GM21390 (cell line): ENCODE measurements at regions not wholly inside any gene's neighbourhood (a gene's known extent, or its start where the extent isn't known, plus 50 kb on each side); places are given as distances from the start of the nearest gene placed in this dataset.

ENCODE experiments used
- ATAC-seq: cut with Tn5 transposase; IDR thresholded peaks from one replicate; pipeline ENCODE4 v1.9.1; 2021; ENCODE audit not compliant: unreplicated experiment

DNA sequence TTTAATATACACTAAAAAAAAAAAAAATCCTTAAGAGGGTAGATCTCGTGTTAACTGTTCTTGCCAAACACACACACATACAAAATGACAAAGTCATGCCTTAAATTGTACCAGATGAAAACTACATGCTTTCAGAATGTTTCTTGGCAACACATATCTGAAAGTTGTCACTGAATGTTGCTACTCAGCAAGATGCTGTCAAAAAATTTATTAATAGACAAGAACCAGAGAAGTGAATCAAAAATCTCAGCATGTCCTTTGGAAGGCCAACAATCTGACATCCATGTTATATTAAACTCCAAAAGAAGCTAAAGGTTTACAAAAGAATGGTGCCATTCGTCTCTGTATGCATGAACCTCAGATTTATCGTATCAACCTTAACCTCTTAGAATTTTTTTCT is 1746.2 kb upstream of the PRR20A start:
- ATAC-seq: no peak

DNA sequence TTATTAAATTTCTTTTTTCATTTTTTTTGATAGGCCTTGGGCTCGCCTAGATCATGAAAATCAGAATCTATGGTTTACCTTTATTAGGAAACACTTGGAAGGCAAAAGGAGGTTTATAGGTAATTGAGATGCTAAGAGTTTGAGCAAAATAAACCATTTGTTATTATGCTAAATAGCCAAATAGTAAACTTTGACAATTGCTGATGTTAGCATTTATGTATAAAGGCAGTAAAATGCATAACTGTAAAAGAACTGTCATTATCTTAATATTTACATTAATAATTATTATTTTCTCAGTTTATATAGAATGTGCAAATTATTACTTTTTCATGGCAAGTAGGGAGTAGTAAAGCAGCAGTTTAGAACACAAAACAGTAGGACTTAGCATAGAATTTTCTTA is 1737.8 kb upstream of the PRR20A start:
- no peak for ATAC-seq

DNA sequence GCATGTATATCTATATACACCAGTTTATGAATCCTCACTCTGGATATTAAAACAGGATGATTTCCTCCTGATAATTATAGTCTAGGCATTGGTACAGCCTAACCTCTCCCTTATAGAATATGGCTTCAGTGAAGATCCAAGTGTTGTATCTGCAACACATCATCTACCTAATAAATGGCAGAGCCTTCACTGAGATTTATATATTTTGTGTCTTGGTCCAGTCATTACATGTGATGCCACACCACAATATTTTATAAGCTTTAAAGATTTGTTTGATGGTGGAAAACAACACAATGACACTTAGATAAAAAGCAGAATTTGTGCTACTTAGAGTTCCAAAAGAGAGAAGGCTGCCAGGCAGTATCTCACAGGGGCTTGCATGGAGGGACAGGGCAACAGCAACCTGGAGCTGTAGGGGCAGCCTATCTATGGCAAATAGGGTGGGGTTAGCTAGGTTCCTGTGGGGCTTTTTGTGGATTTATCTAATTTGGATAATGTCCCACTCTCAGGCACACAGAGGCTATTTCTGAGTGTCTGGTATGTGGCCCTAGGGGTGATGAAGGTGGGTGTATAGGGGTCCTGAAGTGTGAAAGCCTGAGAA is 1736.7 kb upstream of the PRR20A start:
- no peak for ATAC-seq

DNA sequence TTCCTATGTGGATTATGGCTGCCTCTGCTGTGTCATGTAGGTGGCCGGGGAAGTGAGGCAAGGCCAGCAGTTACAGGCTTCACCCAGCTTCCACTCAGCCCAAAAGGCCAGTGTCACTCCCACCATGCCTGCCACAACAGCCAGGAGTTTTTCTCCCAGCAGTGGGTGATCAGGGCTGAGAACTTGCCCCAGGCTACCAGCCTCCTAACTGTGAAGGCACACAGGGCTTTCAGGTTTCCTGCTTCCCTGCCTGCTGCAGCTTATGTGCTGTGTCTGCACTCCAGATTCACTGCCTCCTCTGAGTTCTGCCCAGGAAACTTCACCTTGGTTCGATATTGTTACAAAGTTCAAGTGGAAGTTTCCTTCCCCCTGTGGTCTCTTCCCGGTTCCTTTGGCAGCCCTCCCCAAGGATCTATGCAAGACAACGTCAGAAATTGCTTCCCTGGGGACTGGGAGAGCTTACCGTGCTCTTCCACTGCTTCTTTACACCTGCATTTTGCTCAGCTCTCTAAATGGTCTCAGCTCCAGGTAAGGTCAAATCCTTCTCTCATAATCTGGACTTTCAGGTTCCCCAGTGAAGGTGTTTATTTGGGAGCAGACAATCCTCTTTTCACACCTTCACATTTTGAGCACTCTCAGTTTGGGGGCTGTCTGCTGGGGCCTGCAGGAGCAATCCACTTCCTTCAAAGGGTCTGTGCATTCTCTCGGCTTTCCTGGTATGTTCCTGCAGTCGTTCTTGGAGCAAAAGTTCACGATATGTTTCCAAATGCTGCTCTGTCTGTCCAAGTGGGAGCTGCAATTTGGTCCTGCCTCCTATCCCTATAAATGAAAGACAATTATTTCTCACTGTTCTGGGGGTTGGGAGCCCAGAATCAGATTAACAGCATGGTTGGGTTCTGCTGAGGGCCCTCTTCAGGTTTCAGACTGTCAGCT is 1730.1 kb upstream of the PRR20A start:
- ATAC-seq: no peak

DNA sequence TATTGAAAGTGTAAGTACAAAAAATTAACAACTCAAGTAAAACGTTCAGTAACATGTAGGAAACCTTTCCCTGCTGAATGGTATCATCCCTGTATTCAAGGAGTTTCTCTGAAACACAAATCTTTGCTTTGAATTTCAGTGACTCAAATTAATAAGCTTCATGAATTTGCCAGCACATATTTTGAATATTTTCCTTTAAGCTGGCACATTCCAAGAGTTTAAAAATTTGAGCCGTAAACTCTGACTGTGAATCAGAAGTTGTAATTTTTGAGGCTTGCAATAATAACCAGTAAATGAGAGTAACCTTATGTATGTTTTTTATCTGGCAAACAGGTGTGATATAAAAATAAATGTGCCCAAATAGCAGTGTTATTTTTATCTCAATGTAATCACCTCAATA is 1722.6 kb upstream of the PRR20A start:
- no peak for ATAC-seq

DNA sequence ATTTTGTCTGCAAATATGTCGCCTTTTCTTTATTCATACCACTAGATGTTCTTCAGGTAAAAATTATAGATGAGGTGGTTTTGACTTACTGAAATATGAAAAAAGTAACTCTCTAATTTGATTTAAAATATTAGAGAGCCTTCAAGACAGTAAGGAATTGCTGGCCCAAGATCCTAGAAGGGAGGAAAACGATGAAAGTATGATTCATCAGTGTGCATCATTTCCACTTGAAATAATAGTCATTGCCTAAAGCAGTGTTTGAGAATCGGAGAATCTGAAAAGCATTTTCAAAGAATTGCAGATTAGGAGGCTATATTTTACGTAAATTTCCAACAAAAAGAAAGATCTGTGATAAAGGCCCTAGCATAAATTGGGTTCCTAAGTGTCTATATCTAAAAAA is 1707.9 kb upstream of the PRR20A start:
- no peak for ATAC-seq

DNA sequence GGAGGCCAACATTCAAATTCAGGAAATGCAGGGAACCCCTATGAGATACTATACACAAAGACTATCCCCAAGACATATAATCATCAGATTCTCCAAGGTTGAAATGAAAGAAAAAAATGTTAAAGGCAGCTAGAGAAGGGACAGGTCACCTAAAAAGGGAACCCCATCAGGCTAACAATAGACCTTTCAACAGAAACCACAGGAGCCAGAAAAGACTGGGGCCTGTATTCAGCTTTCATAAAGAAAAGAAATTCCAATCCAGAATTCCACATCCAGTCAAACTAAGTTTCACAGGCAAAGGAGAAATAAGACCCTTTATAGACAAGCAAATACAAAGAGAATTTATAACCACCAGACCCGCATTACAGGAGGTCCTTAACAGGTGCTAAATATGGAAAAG is 1703.6 kb upstream of the PRR20A start:
- ATAC-seq: no peak

DNA sequence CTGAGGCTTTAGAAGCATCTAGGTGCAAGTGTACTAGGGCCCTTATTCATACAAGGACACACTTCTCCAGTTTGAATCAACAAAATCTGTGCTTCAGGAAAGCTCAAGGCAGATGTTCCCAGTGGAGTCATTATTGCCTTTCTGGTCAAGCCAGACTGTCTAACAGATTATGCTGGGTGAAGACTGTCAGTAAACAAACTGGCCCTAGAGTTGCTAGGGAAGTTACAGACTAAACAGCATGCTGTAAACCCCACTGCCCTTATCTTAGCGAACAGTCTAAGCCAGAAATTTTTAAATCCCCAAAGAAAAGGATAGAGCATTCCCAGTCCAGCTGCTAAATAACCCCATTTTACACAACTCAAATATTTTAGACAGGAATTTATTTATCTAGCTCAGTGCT is 1701.3 kb upstream of the PRR20A start:
- no peak for ATAC-seq

DNA sequence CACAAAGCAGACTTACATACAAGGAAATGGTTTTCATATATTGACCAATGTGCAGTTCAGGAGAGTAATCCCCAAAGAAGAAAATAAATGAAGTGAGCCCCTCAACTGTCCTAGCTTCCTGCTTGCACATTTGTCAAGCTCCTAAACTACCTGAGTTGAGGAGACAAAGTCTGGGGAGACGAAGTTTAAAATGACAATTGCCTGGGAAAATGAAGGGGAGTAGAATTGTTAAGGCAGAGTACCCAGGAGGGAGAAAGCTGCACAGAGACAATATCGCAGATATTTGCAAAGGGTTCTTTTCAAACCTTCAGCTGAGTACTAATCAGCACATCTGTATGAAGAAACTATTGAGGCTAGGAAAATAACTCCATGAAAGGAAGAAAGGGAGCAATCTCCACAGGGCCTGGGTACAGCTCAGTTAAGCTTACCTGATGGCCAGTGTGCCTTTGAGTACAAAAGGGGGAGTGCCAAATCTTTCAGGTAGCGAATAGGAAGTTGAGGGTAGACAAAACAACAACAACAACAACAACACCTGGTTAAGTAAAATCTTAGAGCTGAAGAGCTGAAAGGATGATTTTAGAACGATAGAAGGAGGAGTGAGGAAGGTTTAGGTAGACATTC is 1700.1 kb upstream of the PRR20A start:
- ATAC-seq: no peak

DNA sequence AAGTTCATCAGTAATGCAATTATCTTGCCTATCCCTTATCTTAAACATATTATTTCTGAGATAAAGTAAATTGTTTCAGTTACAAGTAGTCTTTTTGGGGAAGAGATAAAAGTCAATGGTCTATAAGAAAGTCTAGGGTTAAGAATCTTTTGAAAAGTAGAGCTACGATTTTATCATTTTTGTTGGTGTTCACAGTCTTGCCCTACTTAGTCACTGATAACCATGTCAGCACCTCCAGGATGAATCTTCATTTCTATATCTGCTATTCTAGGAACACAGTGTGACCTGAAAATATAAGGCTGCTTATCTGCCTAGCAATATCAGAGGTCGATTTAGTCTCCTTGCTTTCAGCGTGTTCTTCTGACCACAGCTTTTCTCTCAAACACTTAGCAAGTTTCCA is 1676.5 kb upstream of the PRR20A start:
- ATAC-seq: no peak

DNA sequence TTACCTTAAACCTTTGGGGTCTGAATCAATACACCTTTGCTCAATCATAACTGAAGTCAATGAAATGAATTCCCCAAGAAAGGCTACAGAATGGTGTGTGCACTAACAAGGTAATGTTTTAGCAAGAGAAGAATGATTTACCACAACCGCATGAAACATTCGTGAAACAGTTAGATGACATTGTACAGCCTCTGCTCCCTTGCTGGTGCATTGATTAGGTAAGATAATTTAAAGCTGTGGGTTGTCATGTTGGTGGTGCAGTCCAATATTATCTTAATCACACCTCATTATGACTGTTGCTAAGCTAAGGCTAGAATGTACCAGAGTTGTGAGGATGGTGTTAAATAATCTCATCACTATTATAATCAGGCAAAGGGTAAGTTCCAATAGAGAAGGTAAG is 1673.2 kb upstream of the PRR20A start:
- no peak for ATAC-seq

DNA sequence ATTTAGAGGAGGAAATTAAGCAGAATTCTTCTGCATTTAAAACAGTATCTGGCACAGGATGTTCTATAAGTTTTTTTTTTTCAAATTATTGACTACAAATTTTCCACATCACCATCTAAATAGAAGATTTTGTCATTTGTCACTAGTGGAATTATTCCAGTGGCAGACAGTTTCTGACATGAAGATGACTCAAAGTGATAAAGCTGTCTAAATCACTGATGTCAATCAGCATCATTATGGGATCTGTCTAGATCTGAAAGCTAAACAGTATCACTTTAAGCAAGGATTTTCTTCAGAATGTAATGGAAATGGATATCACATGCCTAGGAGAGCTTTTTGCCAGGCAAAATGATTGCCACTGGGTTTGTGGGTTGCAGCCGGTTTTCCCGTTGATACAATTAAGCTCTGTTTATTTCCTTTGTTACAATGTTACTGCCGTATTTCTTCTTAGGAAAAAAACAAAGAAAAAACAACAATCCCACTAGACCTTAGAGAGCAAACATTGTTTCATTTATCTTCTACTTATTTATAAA is 1657.0 kb upstream of the PRR20A start:
- ATAC-seq: no peak

DNA sequence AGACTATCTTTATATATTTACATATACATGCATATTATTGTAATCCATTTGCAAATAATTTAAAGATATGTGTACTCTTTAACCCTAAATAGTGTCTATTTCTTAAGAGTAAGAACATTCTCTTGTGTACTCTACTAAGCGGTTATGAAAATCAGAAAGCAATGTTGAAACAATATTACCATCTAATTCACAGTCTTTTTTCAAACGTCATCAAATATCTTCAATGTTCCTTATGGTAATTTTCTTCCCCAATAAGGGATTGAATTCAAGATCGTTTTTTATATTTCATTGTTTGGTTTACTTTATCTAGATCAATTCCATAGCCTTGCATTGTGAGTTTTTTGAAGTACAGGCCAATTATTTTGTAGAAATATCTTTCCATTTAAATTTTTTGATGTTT is 1647.4 kb upstream of the PRR20A start:
- ATAC-seq: no peak

DNA sequence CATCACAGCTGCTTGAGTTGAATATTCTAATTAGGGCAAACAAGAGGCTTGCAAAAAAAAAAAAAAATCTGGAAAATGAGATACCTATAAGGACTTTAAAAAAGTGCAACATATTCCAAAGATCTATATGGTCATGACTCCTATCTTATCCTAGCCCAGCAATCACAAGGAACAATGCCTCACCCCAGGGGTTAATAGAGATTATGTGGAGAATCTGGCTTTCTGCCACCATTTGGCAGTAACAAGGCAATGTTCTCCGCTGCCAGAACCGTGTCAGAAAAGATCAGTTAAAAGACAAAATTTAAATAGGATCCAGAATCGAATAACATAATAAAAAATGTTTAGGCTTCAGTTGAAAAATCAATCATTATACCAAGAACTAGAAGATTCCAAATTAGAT is 1643.2 kb upstream of the PRR20A start:
- no peak for ATAC-seq

DNA sequence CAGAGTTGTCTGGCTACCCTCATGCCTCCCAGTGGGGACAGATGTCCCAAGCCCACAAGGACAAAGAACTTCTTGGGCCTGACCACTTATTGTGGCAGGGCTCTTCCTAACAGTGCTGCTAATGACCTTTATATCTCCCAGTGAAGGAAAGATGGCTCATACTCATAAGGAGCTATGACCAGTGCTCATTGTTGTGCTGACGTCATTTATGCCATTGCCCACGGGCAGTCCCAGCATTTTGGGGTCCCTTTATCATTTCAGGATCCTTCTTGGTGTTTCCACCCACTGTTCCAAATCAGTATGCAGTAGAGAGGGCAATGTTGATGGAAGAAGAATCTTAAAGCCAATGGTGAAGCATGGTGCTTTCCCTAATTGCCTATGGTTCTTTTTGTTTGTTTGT is 1640.0 kb upstream of the PRR20A start:
- no peak for ATAC-seq

DNA sequence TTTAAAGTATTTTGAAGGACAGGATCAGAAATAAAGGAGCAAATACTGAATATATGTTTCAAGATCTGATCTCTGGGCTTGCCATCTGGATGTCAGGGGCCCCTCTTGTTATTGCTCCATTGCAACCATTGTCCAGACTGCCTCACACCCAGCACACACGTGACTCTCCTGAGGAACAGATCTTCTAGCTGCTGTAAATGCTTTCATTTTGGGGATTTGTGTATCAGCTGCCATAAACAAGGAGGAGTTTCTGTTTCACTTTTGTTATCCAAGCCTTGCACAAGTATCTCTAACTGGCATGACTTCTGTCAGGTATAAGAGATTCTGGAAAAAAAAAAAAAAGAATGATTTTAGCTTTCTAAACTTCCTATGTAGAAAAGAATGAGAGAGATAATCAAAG is 1624.1 kb upstream of the PRR20A start:
- no peak for ATAC-seq

DNA sequence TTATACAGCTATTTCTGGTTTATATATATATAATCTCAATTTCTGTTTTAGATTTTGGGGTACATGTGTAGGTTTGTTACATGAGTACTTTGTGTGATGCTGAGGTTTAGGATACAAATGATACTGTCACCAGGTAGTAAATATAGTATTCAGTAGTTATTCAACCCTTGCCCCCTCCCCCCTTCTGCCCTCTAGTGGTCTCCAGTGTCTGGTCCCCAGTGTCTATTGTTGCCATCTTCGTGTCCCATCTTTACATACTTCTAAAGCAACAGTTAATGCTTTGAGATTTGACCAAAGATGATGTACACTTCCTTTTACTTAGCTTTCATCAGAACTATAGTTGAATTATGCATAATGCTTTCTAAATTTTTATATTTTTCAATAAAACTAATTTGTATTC is 1623.4 kb upstream of the PRR20A start:
- no peak for ATAC-seq

DNA sequence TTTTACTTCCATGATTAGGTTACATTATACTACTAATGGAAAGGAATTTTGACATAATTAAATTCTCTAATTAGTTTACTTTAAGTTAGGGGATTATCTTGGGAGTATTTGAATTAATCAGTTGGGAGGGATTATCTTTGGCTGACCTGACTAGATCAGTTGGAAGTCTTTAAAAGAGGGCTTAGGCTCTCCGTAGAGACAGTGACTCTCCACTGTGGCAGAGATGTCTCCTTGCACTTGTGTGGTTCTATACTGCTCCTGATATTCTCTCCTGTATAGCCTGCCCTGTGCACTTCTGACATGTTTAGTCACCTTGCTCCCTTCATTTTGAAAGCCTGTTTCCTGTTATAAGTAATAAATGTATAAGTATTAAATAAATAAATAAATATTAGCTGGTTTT is 1612.3 kb upstream of the PRR20A start:
- ATAC-seq: no peak

DNA sequence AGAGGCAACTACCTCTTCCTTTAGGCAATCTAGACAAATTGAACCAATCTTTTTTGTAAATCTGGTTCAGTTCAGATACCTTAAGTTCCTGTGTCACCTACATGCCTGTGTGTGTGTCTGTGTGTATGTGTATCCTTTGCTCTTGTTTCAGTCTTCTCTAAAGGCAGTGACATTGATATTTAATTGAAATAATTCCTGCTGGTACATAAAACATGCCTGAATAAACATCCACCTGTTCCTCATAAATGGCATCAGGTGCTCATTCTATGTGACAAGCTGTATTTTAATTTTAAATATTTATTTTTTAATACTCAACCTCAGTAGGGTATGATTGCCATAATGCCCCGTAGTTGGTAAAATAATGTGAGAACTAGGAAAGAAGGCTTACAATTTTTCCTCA is 1606.4 kb upstream of the PRR20A start:
- no peak for ATAC-seq

DNA sequence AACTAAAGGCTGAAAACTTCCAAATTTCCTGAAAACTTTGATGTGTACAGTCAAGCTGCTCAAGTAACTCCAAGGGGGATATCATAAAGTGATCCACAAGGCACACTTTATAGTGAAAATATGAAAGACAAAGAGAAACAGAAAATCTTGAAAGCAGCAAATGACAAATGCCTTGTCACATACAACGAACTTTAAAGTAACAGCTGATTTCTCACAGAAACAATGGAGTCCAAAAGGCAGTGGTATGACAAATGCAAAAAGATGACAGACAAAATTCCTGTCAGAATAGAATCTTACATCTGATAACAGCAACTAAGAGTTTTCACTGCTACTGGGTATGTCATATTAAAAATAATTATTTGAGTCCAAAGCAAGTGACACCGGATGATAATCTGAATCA is 1602.3 kb upstream of the PRR20A start:
- no peak for ATAC-seq

DNA sequence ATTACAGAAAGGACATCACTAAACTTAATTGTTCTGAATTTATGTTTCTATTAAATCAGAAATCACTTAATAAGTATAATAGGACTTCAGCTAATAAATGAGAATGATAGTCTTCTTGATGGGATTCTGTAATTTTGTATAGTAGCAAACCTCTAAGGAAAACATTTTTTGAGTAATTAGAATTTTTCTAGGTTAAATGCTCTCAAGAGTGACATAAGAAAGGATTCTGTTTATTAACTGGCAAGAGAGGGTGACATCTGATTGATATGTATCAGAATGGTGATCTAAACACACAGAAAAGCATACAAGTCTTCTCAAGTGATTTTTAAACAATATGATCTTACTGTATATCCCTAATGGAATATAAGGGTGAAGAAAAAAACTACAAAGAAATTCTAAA is 1597.7 kb upstream of the PRR20A start:
- no peak for ATAC-seq

DNA sequence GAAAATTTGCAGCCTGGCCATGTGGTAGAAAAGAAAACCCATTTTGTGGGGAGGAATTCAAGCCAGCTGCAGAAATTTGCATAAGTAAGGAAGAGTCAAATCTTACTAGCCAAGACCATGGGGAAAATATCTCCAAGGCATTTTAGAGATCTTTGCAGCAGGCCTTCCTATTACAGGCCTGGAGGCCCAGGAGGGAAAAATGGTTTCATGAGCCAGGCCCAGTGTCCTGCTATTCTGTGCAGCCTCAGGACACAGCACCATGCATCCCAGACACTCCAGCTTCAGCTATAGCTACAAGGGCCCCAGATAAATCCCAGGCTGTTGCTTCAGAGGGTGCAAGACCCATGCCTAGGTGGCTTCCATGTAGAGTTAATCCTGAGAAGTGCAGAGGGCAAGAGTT is 1590.1 kb upstream of the PRR20A start:
- ATAC-seq: no peak
